ENCODE measurements at regions not wholly inside any gene's neighbourhood (a gene's known extent, or its start where the extent isn't known, plus 50 kb on each side); places are given as distances from the start of the nearest gene placed in this dataset.
"Not testable (repeated sequence)": the region's sequence is repeated elsewhere in the genome, so short reads cannot be mapped to it uniquely, and the experiment has no call there.

DNA sequence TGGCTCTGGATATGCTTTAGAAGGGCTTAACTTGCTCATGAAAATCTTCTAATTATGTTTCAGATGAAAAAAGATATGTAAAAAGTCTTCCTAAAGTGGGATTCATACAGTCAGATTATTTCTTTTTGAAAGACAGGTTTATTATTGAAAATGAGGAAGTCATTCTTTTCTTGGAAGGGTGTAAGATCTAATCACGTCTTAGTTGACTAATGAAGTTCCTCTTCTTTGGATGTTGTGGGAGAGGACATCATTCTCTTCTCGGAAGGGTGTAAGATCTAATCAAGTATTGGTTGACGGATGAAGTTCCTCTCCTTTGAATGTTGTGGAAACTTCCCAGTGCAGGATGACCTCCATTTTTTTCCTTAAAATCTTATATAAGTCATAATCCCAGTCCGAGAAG is 74.9 kb downstream of the ALG10 start:
- DNase-seq = no peak

DNA sequence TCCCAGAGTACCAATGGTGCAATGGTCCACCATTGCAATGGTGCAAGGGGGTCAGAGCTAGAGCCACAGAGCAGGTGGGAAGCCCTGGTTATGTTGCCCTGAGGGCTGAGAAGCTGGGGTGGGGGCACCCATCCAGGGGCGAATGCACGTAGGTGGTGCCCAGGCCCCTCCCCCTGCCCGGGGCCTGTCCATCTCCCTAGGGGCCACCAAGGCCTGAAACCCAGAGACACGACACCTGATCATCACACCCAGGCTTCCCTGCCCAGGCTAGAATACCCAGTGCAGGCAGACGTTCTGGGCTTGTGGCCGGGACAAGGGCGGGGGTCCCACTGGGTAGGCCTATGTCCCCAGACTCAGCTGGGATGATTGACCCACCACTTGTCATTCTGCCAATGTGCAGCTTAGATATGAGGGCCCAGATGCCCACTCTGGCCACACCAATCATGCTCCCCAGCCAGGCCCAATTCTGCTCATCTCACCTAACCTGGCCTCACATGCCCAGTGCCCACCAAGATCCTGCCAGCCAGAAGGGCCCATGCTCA is 83.2 kb downstream of the ALG10 start:
- no peak for DNase-seq

DNA sequence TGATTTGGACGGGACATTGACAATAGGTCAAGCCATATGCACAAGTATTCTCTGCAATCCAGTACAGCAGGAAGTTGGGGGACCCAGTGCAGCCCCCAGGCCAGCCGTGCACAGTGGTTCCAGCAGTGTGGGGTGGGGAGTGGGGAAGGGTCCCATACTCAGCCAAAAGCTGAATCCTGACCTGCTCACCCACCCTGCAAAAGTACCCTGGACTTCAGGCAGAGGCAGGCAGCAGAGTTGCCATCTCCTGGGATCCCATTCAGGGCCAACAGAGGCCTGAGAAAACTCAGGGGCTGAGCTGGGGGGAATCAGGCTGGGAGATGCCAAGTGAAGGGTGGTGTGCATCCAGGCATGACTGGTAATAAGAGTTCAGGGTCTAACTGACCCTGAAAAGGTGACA is 83.9 kb downstream of the ALG10 start:
- no peak for DNase-seq

DNA sequence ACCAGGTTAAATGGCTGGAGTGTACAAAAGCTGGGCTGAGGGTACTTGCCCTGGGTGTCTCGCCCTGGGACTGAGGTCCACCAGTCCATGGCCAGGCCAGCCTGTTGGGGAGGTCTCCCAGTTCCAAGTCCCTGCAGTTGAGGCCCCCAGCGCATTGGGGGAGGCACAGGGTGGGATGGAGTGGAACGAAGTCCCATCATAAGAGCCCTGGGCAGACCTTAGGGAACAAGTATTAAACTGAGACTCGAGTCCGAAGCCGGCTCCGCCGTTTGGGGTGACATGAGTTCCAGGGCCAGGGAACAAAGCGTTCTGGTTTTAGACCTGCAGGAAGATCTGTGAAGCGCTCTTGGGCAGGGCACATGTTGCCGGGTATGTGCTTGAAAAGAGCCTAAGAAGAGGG is 84.7 kb downstream of the ALG10 start:
- DNase-seq = no peak

DNA sequence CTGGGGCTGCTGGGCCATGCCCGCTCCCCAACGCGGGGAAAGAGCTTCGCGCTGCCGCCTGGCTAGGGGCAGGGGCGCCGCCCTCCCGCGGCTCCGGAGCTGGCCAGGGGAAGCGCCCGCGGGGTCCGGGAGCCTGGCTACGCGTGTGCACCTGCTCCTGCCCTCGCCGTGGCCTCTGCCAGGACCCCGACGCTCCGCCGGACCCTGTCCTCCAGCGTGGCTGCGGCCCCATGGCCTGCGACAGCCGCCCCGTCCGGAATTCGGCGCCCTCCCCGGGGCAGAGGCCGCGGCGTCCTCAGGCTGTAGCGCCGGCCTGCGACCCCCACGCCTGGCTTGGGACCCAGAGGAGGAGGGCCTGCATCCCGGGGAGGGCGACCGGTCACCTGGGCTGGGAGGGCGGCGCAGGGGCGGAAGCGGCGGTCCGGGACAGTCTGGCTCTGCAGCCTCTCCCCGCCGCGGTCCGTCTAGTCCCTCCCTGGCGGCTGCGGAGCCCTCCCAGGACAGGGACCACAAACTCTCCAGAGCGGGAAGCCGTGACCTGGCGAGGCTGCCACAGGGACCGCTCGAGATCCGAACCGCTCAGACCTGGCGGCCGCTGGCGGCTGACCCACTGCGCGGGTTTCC is 85.6 kb downstream of the ALG10 start:
- DNase-seq = no peak

DNA sequence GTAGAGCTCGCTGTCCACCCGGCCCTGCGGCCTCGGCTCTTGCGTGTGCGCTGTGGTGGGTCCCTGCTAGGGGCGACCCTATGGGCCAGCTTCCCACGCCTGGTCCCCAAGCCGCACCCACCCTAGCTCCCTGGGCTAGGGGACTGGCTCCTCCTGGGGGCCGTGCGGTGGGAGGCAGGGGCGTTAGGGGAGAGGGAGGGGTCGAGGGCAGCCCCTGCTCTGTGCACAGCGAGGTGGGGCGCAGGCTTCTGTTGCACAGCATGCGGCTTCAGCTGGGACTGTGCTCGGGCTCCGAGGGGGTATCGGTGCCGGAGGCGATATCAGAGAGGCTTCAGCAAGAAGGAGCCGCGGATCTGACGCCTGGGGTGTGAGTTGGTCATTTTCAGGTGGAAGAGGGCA is 86.1 kb downstream of the ALG10 start:
- DNase-seq = no peak

DNA sequence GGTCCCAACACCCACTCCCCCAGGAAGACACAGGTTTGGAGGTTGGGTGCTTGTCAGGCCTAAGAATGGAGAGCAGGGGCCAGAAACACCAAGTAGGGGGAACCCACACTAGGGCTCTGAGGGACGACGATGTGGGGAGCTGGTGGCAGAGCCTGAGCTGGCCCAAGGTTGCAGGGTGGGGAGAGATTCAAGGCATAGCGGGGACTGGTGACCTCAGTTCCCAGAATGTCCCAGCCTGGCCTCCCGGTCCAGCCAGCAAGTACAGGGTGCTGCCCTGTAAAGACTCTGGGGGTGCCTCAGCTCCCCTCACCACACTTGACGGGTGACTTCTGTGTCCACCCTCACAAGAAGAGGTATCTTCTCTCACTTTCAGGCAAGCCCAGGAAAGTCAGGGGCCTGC is 86.7 kb downstream of the ALG10 start:
- no peak for DNase-seq

DNA sequence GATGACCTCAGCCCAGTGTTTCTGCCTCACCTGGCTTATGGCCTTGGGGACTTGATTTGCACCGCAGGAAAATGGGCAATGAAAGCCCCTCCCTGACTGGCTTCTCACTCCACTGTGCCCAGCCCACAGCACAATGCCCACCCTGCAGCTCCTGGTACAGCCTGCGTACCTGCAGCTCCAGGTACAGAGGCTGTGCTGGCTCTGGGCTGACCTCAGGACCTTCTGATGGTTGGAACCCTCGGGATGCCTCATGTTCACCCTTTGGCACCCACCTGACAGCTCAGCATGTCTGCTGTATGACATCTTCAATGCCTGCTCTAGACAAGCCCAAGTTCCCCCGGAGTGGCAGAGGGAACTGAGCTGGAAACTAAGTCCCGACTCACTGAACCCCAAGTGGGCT is 87.1 kb downstream of the ALG10 start:
- no peak for DNase-seq

DNA sequence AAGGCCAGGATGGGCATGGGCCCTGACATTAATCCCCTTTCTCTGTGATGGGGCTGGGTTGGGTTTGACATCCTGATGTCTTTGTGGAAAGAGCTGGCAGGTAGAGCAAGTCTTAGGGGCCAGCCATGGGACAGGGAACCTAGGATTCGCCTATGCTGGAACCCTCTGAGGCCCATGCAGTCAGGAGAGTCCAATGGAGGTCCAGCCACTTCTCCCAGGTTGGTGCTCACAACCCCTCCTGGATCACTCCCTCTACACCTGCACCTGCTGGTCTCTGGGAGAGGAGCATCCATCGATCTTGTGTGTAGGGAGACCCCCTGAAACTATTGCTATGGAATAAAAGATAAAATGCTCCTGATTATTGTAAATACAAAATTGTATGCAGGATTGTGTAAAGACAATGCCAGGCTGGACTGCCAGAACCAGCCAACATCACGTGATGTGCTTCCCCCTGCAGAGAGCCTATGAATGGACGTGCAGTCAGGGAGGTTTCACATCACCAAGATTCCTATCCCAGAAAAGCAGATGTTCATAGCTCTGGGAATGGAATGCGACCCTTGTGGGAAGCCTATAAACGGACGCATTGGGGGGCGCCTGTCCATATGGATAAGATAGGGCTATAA is 87.7 kb downstream of the ALG10 start:
- DNase-seq = not testable (repeated sequence)

DNA sequence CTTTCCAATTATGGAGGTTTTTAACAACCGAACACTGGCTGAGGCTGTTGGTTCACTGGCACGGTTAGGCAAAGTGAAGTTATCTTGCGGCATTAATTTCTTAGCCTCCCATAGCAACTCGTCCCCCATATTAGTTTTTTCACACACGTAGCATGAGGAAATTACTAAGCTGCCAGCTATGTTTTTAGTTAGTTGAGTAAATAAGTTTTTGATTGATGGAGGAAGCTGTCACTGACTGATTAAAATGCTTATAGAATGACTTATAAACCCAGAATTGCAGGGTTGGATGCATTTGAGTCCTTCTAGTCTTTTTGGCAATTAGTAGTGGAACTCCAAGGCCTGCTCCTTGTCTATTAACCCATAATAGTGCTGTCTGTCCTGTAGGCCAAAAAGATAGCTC is 97.1 kb downstream of the ALG10 start:
- no peak for DNase-seq

DNA sequence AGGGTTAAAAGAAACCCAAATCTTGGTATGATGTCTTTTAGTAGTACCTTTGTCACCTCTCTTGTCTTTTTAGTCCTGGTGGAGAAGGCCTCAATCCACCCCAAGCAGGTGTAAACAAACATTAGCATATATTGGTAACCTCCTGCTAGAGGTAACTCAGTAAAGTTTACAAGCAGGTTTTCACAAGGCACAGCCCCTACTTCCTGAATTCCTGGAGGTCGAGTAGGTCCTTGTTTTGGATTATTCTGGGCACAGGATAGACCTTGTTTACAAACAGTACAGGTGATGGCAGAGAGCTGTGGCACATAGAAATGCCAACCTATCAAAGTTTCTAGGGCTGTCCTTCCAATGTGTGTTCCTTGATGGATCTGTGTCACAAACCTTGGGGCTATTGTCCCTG is 99.1 kb downstream of the ALG10 start:
- no peak for DNase-seq

DNA sequence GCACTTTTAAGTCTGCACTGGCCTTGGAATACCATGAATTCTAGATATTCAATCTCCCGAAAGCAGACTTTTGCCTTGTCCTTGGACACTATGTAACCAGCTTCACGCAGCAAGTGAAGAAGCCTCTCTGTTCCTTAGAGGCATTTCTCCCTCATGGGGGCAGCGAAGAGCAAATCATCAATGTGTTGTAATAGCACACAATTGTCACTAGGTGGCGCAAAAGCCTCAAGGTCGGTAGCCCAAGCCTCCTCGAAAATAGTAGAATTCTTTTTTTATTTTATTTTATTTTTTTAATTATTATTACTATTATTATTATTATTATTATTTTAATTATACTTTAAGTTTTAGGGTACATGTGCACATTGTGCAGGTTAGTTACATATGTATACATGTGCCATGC is 100.8 kb downstream of the ALG10 start:
- not testable (repeated sequence) for DNase-seq

DNA sequence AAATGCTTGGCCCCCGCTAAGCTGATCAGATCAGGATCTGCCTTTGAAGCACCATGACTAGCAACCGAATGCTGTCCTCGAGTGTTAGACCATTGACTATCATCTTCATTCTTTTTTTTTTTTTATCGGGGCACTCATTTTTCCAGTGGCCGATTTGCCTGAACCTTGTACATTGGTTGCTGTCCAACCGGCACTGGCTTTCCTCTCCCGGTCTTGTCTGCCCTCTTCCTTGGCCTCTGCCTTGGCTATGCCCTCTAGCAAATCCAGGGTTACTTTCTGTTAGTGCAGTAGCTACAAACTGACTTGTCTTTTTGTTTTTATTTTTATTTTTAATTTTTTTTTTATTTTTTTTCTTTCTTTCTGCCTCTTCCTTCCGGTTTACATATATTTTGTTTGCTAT is 102.3 kb downstream of the ALG10 start:
- DNase-seq = no peak

DNA sequence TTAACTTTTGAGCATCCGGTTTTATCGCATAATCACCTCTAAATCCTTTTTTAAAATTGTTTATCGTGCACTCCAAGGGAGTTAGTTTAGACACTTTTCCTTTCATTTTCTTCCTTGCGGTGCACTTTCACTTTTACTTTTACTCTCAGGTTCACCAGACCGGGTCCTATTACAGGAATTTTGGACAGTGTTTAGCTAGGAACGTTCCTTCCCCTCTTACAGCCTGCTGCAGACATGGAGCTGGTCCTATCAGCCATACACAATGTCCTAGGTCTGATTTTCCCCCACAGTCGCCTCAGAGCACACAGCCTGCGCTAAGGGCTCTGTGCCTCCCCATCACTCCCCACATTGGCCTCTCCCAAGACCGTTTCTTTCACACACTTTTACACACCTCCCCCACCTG is 103.9 kb downstream of the ALG10 start:
- DNase-seq = no peak

DNA sequence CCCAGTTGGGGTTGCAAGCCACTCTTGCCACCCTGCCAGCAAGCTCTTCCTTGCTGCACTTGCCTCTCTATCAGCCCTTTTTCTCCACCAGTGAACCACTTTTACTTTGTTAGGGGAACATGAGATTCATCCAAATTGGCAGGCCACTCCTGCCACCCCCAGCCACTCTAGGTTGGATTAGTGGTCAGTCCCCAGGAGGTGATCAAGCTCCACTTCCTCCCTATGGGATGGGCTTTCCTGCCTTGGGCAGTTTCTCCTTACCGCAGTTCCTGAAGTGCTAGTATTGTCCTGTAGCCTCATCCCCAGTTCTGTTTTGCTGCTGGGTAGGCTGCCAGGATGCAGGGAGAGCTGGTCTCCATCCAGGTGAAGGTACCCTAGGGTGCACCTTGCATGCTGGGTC is 104.5 kb downstream of the ALG10 start:
- DNase-seq = no peak

DNA sequence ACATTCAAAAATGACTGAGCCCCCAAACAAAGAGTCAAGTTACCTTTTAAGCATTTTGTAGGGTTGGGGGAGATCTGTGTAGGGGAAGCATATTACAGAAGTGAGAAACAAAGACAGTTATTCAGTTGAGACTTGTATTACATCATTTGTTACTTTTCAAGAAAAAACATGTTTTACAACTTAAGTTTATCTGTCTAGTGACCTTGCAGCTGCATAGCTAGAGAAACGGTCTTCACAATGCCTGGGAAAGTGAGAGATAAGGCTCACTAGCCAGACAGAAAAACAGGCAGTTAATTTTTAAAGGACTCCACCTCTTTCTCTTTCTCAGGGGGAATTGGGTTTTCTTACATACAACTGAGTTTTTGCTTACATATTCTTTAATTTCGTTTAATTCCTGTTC is 105.1 kb downstream of the ALG10 start:
- not testable (repeated sequence) for DNase-seq

DNA sequence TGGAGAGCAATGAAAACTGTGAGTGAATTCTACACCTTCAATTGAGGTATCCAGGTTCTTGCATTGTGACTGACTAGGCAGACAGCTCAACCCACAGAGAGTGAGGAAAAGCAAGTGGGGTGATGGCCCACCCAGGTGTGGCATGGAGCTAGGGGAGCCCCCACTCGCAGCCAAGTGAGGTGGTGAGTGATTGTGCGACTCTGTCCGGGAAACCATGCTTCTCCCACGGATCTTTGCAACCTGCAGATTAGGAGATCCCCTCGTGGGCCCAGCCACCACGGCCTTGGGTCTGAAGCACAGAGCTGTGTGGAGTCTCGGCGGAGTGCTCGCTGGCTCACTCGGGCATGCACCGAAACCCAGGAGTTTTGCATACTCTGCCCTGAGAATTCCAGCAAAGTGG is 120.1 kb downstream of the ALG10 start:
- no peak for DNase-seq

DNA sequence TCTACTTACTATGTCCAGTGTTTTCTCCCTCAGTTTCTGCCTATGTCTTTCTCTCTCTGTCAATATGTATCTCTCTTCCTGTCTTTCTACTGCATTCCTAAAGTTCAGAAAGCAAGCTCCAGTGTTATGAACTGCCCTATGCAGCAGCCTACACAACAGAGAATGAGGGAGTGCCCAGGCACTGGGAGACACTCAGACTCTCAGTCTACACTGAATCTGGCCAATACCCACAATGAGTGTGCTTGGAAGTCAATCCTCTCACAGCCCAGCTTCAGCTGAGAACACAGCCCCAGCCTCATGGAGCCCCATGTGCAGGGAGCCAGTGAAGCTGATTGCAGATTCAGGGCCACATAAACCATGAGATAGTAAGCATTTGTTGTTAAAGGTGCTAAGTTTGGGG is 128.7 kb downstream of the ALG10 start:
- no peak for DNase-seq

DNA sequence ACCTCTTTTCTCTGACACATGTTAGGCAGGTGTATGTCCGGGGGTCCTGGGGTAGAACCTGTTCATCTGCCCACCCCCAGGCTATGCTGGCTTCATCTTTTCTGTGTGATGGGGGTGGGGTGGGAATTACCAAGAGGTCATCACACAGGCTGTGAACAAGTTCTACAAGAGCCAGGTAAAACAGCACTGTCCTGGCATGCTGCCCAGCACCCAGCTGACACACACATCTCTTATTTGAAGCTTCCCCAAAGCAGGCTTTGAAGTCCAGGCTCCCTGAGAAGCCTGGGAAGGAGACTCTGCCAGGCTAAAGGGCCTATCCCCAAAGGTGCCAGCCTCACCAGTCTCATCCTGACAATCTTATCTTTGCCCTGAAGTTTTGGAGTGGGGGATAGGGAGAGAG is 141.1 kb downstream of the ALG10 start:
- no peak for DNase-seq

DNA sequence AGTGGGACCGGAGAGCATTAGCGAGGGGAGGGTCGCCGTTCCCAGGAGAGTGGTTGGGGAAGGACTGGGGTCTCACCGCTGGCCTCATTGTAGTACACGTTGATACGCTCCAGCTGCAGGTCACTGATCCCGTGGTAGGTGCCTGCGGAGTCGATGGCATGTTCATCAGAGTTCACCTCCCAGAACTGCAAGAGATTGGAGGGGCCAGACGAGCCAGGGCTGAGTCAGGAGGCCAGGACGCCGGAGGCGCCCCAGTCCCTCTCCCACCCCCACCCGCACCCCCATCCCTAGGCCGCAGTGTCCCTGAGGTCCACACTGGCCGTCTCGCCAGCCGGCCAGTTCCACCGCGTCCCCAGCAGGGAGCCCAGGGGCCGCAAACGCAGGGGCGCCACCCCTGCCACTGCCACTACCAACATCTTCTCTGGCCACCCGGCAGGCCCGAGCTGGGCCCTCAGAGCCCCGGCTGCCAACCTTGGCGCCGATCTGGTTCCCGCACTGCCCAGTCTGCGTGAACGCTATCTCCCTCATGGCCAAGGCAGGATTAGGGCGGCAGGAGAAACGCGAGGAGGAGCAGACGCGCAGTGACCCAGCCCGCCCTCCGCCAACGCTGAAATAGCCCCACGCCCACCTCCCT is 144.2 kb downstream of the ALG10 start:
- no peak for DNase-seq

DNA sequence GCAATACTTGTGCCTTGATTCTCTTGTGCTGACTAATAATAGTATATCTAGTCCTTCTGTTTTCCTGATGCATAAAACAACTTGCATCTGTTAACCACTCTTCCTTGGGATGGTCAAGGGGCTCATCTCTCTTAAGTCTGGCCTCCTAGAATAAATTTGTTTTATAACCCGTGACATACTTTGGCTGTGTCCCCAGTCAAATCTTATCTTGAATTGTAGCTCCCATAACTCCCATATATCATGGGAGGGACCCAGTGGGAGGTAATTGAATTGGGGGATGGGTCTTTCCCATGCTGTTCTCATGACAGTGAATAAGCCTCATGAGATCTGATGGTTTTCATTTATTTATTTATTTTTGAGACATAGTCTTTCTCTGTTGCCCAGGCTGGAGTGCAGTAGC is 146.2 kb downstream of the ALG10 start:
- DNase-seq = not testable (repeated sequence)

DNA sequence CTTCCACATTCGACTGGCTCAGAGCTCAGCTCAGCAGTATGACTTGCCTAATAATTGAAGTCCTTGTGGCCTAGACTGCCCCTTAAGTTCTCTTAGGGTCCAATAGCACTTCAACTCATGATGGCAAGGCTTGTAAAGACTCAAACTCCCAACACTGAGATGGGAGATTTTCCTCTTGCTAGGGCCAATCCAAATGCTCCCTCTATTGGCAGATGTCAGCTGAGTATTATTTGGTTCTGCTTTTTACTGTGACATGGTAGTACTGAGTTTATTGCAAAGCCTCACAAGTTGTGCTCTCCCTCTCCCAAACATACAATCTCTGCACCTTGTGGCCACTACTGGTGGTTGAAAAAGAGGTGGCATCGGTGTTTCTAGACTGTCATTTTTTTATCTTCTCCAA is 164.2 kb downstream of the ALG10 start:
- no peak for DNase-seq

DNA sequence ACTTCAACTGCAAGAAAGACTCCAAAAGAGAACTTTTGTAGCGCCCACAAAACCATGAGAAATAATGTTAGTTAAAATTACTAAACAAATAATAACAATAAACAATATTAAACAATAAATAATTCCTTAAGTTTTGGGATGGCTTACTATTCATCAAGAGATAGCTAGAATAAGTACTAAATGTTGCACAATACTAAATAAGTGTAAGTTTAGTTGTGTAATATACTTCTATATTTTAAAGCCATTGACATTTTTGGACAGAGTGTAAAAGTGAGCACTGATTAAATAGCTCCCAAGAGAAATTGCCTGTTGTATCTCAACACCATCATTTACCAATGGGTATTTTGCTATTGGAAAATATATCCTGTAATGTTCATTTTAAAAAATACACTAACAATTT is 166.7 kb downstream of the ALG10 start:
- no peak for DNase-seq

DNA sequence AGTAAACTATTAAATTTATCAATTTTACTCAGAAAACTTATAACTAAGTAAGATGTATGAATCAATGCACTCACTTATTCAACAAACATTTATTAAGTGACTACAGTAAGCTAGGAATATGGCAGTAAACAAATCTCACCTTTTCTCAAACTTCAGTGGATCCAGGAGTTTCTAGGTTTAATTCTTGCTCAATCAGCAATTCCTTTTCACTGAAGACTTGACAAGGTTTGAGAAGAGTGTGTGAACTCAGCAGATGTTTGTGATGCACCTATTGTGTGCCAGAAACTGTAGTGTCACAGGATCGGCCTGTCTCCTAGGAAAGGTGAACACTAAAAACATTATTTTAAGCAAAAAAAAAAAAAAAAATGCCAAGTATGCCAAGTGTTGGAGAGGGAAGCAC is 167.8 kb downstream of the ALG10 start:
- no peak for DNase-seq

DNA sequence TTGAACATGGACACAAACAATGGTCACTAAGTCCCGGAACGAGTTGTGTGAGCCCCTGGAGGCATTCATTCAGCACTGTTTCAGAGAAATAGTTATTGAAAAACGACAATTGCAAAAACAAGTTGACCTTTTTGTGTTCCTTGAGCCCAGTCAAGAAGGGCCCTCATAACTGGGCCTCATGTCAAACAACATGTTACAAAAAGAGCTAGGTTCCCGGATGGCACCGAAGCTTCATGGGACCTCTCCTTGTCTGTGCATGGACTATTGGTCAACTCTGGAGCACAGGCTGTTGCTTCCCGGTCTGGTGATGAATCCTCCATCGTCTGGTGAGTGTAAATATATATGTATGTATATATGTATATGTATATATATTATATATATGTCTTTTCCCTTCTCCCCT is 176.6 kb downstream of the ALG10 start:
- DNase-seq = no peak
